MCF 10A (cell line): ENCODE measurements at regions not wholly inside any gene's neighbourhood (a gene's known extent, or its start where the extent isn't known, plus 50 kb on each side); places are given as distances from the start of the nearest gene placed in this dataset.

Source experiments
- BruUV-seq: library from RNA; stranded (reverse); fragments of 400-500 nt; replicated peaks from 2 replicates; lab custom pipeline; 2021; lab: Mats Ljungman, UMichigan
- CTCF ChIA-PET: fragments of 300-600 bp; sonication (Branson Sonifier 250); formaldehyde crosslinking; extraction: SDS; loops from one replicate; lab custom pipeline; 2021; ENCODE audit warnings: antibody characterized with exemption, inconsistent platforms; lab: Yijun Ruan, JAX
- POLR2A ChIA-PET: fragments of 300-600, 350-650 bp; sonication (Branson Sonifier 250); formaldehyde crosslinking; extraction: SDS; loops from one replicate; lab custom pipeline; 2020; ENCODE audit warnings: antibody characterized with exemption, inconsistent platforms; lab: Yijun Ruan, JAX
- DNase-seq: peaks from one replicate; pipeline ENCODE4 v3.0.0-alpha.2; 2018; ENCODE audit not compliant: unreplicated experiment
- H3K27ac Mint-ChIP-seq: one replicate; pipeline ENCODE4 v1.8.0; 2022; ENCODE audit warnings: mild to moderate bottlenecking, low read depth, mixed read lengths; ENCODE audit not compliant: unreplicated experiment
- H3K27me3 Mint-ChIP-seq: one replicate; pipeline ENCODE4 v1.8.0; 2022; ENCODE audit warnings: mixed read lengths; ENCODE audit not compliant: insufficient read depth, unreplicated experiment
- H3K36me3 Mint-ChIP-seq: one replicate; pipeline ENCODE4 v1.8.0; 2022; ENCODE audit warnings: mild to moderate bottlenecking, moderate library complexity, mixed read lengths; ENCODE audit not compliant: insufficient read depth, unreplicated experiment
- H3K4me1 Mint-ChIP-seq: one replicate; pipeline ENCODE4 v1.8.0; 2022; ENCODE audit warnings: mixed read lengths; ENCODE audit not compliant: insufficient read depth, unreplicated experiment
- H3K4me3 Mint-ChIP-seq: one replicate; pipeline ENCODE4 v1.8.0; 2022; ENCODE audit warnings: mild to moderate bottlenecking, moderate library complexity, mixed read lengths; ENCODE audit not compliant: unreplicated experiment
- H3K9me3 Mint-ChIP-seq: one replicate; pipeline ENCODE4 v1.8.0; 2022; ENCODE audit warnings: mixed read lengths; ENCODE audit not compliant: unreplicated experiment
- CTCF ChIP-seq: fragments of 200-600 bp; IDR thresholded peaks from one replicate; pipeline ENCODE4 v1.8.0; 2022; ENCODE audit warnings: antibody characterized with exemption, mild to moderate bottlenecking; ENCODE audit not compliant: unreplicated experiment
- intact Hi-C: fragments of 100-400 bp; cut with micrococcal nuclease; formaldehyde crosslinking; loops from 2 replicates; pipeline ENCODE4 v1.14.1; 2022

GRCh38 chr7:25795824-25796235 lies 356.2 kb upstream of the NFE2L3 start:
- intact Hi-C loops = no loop called here
- H3K36me3 Mint-ChIP-seq = no peaks in the 10 kb centered on the region
- no TSS peak for BruUV-seq
- DNase-seq = peak; percentile 8
- CTCF ChIA-PET = interaction anchor here (0.6 to 1.0 kb wide), 3 partner anchors 21 to 503 kb away, joined by 3 read pairs; no protein-coding TSS in a partner anchor
- peaks cover 5% of the 10 kb centered on the region for H3K4me1 Mint-ChIP-seq
- peaks cover 17% of the 10 kb centered on the region for H3K27me3 Mint-ChIP-seq
- no peak overlapping the region for H3K4me3 Mint-ChIP-seq
- no peaks in the 10 kb centered on the region for H3K9me3 Mint-ChIP-seq
- no peak overlapping the region for H3K27ac Mint-ChIP-seq
- no peak for TF ChIP-seq CTCF
- POLR2A ChIA-PET = no interaction called here

- Mint-ChIP-seq H3K4me3 (no peak overlapping the region), H3K27me3 (peaks cover 6% of the 10 kb centered on the region), H3K36me3 (no peaks in the 10 kb centered on the region), H3K4me1 (peaks cover 7% of the 10 kb centered on the region), H3K9me3 (no peaks in the 10 kb centered on the region), H3K27ac (no peak overlapping the region)
- ChIA-PET POLR2A (no interaction called here), CTCF (no interaction called here)
- no peak for TF ChIP-seq CTCF
- no TSS peak for BruUV-seq
- no peak for DNase-seq
- intact Hi-C loops = no loop called here
Observed at GRCh38 chr7:25798344-25798743, 353.7 kb upstream of the NFE2L3 start.

GRCh38 chr7:25801214-25801613 lies 350.8 kb upstream of the NFE2L3 start:
- Mint-ChIP-seq H3K4me3 (no peak overlapping the region), H3K27me3 (no peaks in the 10 kb centered on the region), H3K36me3 (no peaks in the 10 kb centered on the region), H3K27ac (no peak overlapping the region), H3K9me3 (no peaks in the 10 kb centered on the region), H3K4me1 (peaks cover 22% of the 10 kb centered on the region)
- POLR2A ChIA-PET = no interaction called here
- no peak for TF ChIP-seq CTCF
- BruUV-seq = no TSS peak
- DNase-seq = no peak
- intact Hi-C loops = no loop called here
- CTCF ChIA-PET = interaction anchor here (1.1 kb wide), 1 partner anchor 51 kb away, joined by 3 read pairs; no protein-coding TSS in a partner anchor

GRCh38 chr7:25802057-25802456 lies 349.9 kb upstream of the NFE2L3 start:
- no peak for DNase-seq
- H3K27ac Mint-ChIP-seq = no peak overlapping the region
- H3K4me1 Mint-ChIP-seq = peaks cover 22% of the 10 kb centered on the region
- H3K36me3 Mint-ChIP-seq = no peaks in the 10 kb centered on the region
- POLR2A ChIA-PET = no interaction called here
- no peaks in the 10 kb centered on the region for H3K9me3 Mint-ChIP-seq
- no TSS peak for BruUV-seq
- TF ChIP-seq CTCF = no peak
- intact Hi-C loops = no loop called here
- H3K4me3 Mint-ChIP-seq = no peak overlapping the region
- CTCF ChIA-PET = interaction anchor here (0.7 to 1.2 kb wide), 2 partner anchors 48 to 773 kb away, joined by 3 read pairs; no protein-coding TSS in a partner anchor
- no peaks in the 10 kb centered on the region for H3K27me3 Mint-ChIP-seq
